ENCODE measurements at regions not wholly inside any gene's neighbourhood (a gene's known extent, or its start where the extent isn't known, plus 50 kb on each side); places are given as distances from the start of the nearest gene placed in this dataset.

GRCh38 chr18:37962316-37962966, 396.8 kb upstream of the CELF4 start:
- peaks cover 5% of the 10 kb centered on the region for H3K9me3 ChIP-seq (ENCODE audit: insufficient read depth, low read depth, low read length)
- Mint-ChIP-seq H3K27ac (ENCODE audit: unreplicated experiment) (no peak overlapping the region), H3K4me1 (ENCODE audit: low read depth, unreplicated experiment) (no peaks in the 10 kb centered on the region), H3K36me3 (ENCODE audit: low read depth, unreplicated experiment) (no peaks in the 10 kb centered on the region), H3K27me3 (ENCODE audit: low read depth, unreplicated experiment) (no peaks in the 10 kb centered on the region), H3K4me3 (ENCODE audit: unreplicated experiment) (no peak overlapping the region), H3K9me3 (ENCODE audit: unreplicated experiment) (peaks cover 5% of the 10 kb centered on the region)
- no peak overlapping the region for H3K4me2 ChIP-seq (ENCODE audit: low read length)
- no peak overlapping the region for H3K9ac ChIP-seq (ENCODE audit: low read length)
- no peaks in the 10 kb centered on the region for H4K20me1 ChIP-seq (ENCODE audit: insufficient read depth, low read length)
- H3K4me1 ChIP-seq (ENCODE audit: insufficient read depth, low read length), result no peaks in the 10 kb centered on the region
- H3K27ac ChIP-seq (ENCODE audit: low read depth, low read length), result no peak overlapping the region
- H3K4me3 ChIP-seq (ENCODE audit: insufficient read depth, low read depth, low read length), result no peak overlapping the region
- TF ChIP-seq EZH2 (IDR thresholded peaks at IDR 0.05; ENCODE audit: insufficient read depth, low read length) (no peak), CTCF (IDR thresholded peaks at IDR 0.05; ENCODE audit: insufficient read depth, low read depth, low read length) (no peak)
- H2AFZ ChIP-seq (ENCODE audit: low read depth, low read length), result no peak overlapping the region
- no peaks in the 10 kb centered on the region for H3K36me3 ChIP-seq (ENCODE audit: insufficient read depth, low read length)
- no peak for DNase-seq (ENCODE audit: low read depth)
- H3K27me3 ChIP-seq (ENCODE audit: insufficient read depth, low read length), result no peaks in the 10 kb centered on the region
- no peak for FAIRE-seq
- no peaks in the 10 kb centered on the region for H3K79me2 ChIP-seq (ENCODE audit: insufficient read depth, low read length)

- peaks cover 3% of the 10 kb centered on the region for H3K9me3 Mint-ChIP-seq (ENCODE audit: unreplicated experiment)
These were observed 392.9 kb upstream of the CELF4 start for GRCh38 chr18:37958499-37958898.

More at GRCh38 chr18:37958499-37958898, 392.9 kb upstream of the CELF4 start:
- Histone ChIP-seq H3K9ac (ENCODE audit: low read length) (no peak overlapping the region), H3K27ac (ENCODE audit: low read depth, low read length) (no peak overlapping the region), H3K36me3 (ENCODE audit: insufficient read depth, low read length) (no peaks in the 10 kb centered on the region), H2AFZ (ENCODE audit: low read depth, low read length) (no peak overlapping the region), H3K27me3 (ENCODE audit: insufficient read depth, low read length) (no peaks in the 10 kb centered on the region), H3K79me2 (ENCODE audit: insufficient read depth, low read length) (no peaks in the 10 kb centered on the region), H3K4me1 (ENCODE audit: insufficient read depth, low read length) (no peaks in the 10 kb centered on the region), H4K20me1 (ENCODE audit: insufficient read depth, low read length) (no peaks in the 10 kb centered on the region), H3K9me3 (ENCODE audit: insufficient read depth, low read depth, low read length) (peaks cover 5% of the 10 kb centered on the region), H3K4me2 (ENCODE audit: low read length) (no peak overlapping the region), H3K4me3 (ENCODE audit: insufficient read depth, low read depth, low read length) (no peak overlapping the region)
- Mint-ChIP-seq H3K4me1 (ENCODE audit: low read depth, unreplicated experiment) (no peaks in the 10 kb centered on the region), H3K36me3 (ENCODE audit: low read depth, unreplicated experiment) (no peaks in the 10 kb centered on the region), H3K27ac (ENCODE audit: unreplicated experiment) (no peak overlapping the region), H3K4me3 (ENCODE audit: unreplicated experiment) (no peak overlapping the region), H3K27me3 (ENCODE audit: low read depth, unreplicated experiment) (peaks cover 4% of the 10 kb centered on the region)
- no peak for TF ChIP-seq CTCF (IDR thresholded peaks at IDR 0.05; ENCODE audit: insufficient read depth, low read depth, low read length)
- TF ChIP-seq EZH2 (IDR thresholded peaks at IDR 0.05; ENCODE audit: insufficient read depth, low read length), result no peak
- FAIRE-seq (no peak), DNase-seq (ENCODE audit: low read depth) (no peak)
